ENCODE measurements at regions not wholly inside any gene's neighbourhood (a gene's known extent, or its start where the extent isn't known, plus 50 kb on each side); places are given as distances from the start of the nearest gene placed in this dataset.

DNA sequence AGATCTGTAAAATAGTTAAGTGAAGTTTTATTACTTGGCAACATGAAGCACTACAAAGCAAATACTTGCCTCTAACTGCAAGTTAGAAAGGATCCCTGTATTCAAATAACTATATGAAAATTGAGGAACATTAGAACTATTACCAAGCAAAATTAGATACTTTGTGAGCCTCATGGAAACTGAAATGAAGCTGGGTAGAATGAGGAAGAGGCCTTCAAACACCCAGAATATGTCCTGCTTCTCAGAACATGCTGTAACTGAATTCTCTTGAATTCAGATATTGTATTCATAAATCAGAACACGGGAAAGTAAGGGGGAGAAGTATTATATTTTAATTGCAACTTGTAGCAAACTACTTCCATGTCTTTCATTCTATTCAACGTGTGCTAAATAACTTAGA lies 947.9 kb downstream of the PCDH17 start:
- TF ChIP-seq, protein P1, sequence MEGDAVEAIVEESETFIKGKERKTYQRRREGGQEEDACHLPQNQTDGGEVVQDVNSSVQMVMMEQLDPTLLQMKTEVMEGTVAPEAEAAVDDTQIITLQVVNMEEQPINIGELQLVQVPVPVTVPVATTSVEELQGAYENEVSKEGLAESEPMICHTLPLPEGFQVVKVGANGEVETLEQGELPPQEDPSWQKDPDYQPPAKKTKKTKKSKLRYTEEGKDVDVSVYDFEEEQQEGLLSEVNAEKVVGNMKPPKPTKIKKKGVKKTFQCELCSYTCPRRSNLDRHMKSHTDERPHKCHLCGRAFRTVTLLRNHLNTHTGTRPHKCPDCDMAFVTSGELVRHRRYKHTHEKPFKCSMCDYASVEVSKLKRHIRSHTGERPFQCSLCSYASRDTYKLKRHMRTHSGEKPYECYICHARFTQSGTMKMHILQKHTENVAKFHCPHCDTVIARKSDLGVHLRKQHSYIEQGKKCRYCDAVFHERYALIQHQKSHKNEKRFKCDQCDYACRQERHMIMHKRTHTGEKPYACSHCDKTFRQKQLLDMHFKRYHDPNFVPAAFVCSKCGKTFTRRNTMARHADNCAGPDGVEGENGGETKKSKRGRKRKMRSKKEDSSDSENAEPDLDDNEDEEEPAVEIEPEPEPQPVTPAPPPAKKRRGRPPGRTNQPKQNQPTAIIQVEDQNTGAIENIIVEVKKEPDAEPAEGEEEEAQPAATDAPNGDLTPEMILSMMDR (IDR thresholded peaks at IDR 0.05), result no peak
- no peak for TF ChIP-seq POLR2A (IDR thresholded peaks at IDR 0.05)
